ENCODE measurements at regions not wholly inside any gene's neighbourhood (a gene's known extent, or its start where the extent isn't known, plus 50 kb on each side); places are given as distances from the start of the nearest gene placed in this dataset.

- TF ChIP-seq CTCF (conservative IDR thresholded peaks at IDR 0.05; ENCODE audit: low read length) (no peak), EZH2phosphoT487 (IDR thresholded peaks at IDR 0.05; ENCODE audit: borderline replicate concordance) (no peak)
These were observed 54.9 kb upstream of the WSB1 start for GRCh38 chr17:27239046-27239445.
